WI38 (cell line): ENCODE measurements at regions not wholly inside any gene's neighbourhood (a gene's known extent, or its start where the extent isn't known, plus 50 kb on each side); places are given as distances from the start of the nearest gene placed in this dataset.

Experiments used
- H3K4me3 ChIP-seq: 2 replicates; pipeline ENCODE4 v1.5.1; 2011; ENCODE audit warnings: low read depth, mild to moderate bottlenecking, control low read depth, low read length
- TF ChIP-seq, protein P1 (sequence below): IDR thresholded peaks from 2 replicates; pipeline ENCODE4 v1.5.1; 2012; ENCODE audit warnings: low read depth, mild to moderate bottlenecking, control low read depth, low read length

DNA sequence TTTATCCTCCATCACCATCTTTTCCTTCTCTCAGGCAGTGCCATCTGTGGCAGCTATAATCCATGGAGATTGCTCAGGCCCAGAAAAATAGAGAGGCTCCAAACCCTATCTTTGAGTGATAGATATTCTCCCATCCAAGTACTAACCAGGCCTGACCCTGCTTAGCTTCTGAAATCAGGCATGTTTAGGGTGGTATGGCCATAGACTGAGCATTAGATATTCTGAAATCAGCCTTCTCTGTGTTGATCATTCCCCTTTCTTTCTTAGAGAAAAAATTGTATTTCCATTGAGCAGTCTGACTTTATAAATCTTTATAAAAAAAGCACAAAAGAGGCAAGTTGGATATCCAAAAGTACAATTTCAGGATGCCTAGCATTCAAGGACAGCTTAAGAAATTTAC is 131.5 kb upstream of the ACVR2A start:
- TF ChIP-seq, protein P1, sequence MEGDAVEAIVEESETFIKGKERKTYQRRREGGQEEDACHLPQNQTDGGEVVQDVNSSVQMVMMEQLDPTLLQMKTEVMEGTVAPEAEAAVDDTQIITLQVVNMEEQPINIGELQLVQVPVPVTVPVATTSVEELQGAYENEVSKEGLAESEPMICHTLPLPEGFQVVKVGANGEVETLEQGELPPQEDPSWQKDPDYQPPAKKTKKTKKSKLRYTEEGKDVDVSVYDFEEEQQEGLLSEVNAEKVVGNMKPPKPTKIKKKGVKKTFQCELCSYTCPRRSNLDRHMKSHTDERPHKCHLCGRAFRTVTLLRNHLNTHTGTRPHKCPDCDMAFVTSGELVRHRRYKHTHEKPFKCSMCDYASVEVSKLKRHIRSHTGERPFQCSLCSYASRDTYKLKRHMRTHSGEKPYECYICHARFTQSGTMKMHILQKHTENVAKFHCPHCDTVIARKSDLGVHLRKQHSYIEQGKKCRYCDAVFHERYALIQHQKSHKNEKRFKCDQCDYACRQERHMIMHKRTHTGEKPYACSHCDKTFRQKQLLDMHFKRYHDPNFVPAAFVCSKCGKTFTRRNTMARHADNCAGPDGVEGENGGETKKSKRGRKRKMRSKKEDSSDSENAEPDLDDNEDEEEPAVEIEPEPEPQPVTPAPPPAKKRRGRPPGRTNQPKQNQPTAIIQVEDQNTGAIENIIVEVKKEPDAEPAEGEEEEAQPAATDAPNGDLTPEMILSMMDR: no peak
- H3K4me3 ChIP-seq: no peak overlapping the region

DNA sequence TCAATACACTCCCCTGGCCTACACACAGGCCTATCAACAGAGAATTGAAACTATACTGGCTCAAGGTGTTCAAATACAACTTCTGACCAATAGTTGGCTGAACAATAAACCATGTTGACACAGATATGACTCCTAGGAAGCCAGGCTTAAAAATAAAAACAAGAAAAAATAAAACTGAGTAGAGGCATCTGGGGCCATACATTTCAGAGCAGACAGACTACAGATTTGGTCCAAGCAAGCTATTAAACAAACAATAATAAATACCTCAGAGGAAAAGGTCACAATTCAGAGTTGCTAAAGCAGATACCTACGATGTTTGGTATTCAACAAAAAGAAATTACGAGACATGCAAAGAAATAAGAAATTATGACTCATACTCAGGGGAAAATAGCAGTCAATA is 132.8 kb upstream of the ACVR2A start:
- TF ChIP-seq, protein P1: no peak

DNA sequence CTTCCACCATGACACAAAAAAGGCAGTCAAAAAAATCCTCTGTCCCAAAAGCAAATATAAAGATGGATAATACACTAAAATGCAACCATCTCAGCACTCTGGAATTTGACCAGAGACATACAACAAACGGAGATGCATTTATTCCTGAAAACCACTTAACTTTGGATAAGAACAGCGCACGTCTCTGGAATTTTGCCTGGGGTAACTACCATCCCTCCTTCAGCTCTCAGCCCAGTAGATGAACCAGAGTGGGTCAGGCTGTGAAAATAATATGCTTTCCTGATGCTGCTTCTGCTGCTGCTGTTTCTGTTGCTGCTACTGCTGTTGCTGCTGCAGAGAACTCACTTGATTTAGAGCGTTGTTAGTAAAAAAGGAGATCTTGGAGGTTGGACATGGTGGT is 133.8 kb upstream of the ACVR2A start:
- TF ChIP-seq, protein P1: no peak

More for the DNA sequence above, 132.8 kb upstream of the ACVR2A start:
- H3K4me3 ChIP-seq: no peak overlapping the region

DNA sequence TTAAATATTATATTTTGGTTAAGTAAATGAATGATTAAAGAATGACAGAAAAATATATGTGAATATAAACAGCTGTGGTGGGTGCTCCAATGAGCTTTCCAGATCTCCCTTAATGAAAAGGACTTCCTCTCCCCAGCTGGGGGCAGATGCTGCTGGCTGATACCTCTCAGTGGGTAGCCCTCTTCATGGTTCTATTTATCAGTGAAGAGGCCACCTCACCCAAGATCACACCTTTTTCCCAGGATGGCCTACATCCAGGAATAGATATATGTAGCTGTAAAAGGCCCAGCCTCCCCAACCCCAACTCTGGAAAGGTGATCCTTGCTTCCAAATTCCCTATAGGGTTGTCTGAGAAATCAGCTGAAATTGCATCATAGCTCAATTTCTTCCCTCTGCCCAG is 135.2 kb upstream of the ACVR2A start:
- TF ChIP-seq, protein P1: no peak

More for the DNA sequence above, 133.8 kb upstream of the ACVR2A start:
- no peak overlapping the region for H3K4me3 ChIP-seq

DNA sequence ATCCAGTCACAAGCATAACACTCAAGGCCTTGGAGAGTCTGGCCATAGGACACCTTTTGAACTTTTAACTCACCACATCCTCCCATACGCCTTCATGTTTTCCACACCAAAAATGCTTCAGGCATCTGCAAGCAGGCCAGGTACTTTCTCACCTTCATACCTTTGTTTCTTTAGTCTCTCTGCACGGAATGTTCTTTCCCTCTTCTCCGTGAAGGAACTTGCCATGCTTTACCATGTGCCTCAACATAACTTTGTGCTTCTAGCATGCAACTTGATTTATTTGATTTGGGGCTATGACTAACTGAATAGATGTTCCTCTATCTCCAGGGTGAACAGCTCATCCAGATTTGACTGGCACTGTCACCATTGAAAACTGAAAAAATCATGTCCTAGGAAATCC is 141.7 kb upstream of the ACVR2A start:
- TF ChIP-seq, protein P1: no peak
- no peak overlapping the region for H3K4me3 ChIP-seq

More for the DNA sequence above, 135.2 kb upstream of the ACVR2A start:
- no peak overlapping the region for H3K4me3 ChIP-seq

DNA sequence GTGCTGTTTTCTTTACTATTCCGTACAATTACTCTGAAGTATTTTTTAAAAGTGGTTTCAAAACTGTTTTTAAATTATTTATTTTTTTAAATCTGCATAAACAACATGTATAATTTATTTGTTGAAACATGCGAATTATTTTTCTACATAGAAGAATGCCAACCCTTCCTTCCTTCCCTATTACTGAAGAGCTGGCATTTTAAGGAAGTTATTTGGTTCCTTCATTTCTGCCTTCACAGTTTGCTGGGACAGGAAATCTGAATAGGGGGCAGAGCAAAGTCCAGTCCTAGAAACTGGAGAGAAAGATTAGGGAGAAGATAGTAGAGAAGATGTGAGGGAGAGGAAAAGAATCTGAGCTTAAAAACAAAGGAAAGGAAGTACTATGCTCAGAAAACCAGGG is 146.7 kb upstream of the ACVR2A start:
- TF ChIP-seq, protein P1: no peak
- H3K4me3 ChIP-seq: no peak overlapping the region

DNA sequence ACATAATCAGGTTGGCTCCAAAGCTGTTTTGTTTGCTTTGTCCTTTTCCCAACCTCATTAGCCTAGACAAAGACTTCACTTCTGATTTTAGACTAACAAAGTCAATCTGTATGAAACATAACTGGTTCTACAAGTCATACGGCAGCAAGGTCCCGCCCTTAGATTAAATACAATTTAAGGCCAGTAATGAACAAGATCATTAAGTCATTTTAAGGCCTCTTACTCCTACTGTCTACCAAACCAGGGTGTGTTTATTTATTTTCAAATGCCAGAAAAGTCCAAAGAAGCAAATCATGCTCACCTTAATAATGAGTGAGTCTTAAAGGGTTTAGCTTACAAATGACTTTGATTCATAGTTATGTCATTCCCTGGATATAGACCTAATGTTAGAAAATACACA is 148.4 kb upstream of the ACVR2A start:
- TF ChIP-seq, protein P1: no peak
- H3K4me3 ChIP-seq: no peak overlapping the region
